Body of pancreas (tissue), 4 donors: ENCODE measurements at regions not wholly inside any gene's neighbourhood (a gene's known extent, or its start where the extent isn't known, plus 50 kb on each side); places are given as distances from the start of the nearest gene placed in this dataset.

Experiments used
- ATAC-seq: fragments of 150-250 bp; one replicate; pipeline ENCODE4 v1.9.1; 2016
- DNase-seq, 4 donors: peaks; one replicate each; pipeline ENCODE4 v3.0.0-alpha.2; 2019
- H3K27ac ChIP-seq, 4 donors: fragments of 200-600 bp; sonication (generic); 1 replicate in 3 of 4; 2 replicates in 1 of 4; pipeline versions ENCODE4 v1.5.1 to v1.6.1; 2016 to 2019; ENCODE audit warnings: mild to moderate bottlenecking in 1 of 4, mixed read lengths in 1 of 4, moderate library complexity in 1 of 4
- H3K27me3 ChIP-seq, 2 donors: fragments of 200-600 bp; sonication (generic); one replicate each; pipeline ENCODE4 v1.6.0; 2016; ENCODE audit warnings: mild to moderate bottlenecking in 1 of 2
- H3K36me3 ChIP-seq, 2 donors: fragments of 200-600 bp; sonication (generic); replicated peaks in 1 of 2; 2 replicates each; pipeline ENCODE4 v1.5.1; 2016; ENCODE audit warnings: low read depth in 2 of 2; ENCODE audit not compliant: insufficient read depth in 1 of 2
- H3K4me1 ChIP-seq: fragments of 200-600 bp; sonication (generic); one replicate; pipeline ENCODE4 v1.6.0; 2016
- H3K4me3 ChIP-seq, 2 donors: fragments of 200-600 bp; sonication (generic); 1 replicate in 1 of 2; 2 replicates in 1 of 2; pipeline ENCODE4 v1.5.1; 2016 to 2019
- H3K9me3 ChIP-seq, 3 donors: fragments of 200-600 bp; sonication (generic); 1 replicate in 2 of 3; 2 replicates in 1 of 3; pipeline ENCODE4 v1.5.1; 2016
- CTCF ChIP-seq, 7 experiments: fragments of 450-650 bp in 4 of 7; fragments of 200-600 bp in 3 of 7; sonication (generic) in 3 of 7; IDR thresholded peaks; one replicate each; pipeline ENCODE4 v1.5.1; 2016 to 2019; ENCODE audit warnings: antibody characterized with exemption in 7 of 7
- POLR2A ChIP-seq, 3 donors: fragments of 450-650 bp; IDR thresholded peaks; one replicate each; pipeline ENCODE4 v1.6.1; 2016; ENCODE audit warnings: antibody characterized with exemption in 3 of 3, mild to moderate bottlenecking in 2 of 3
- WGBS, 2 donors: methylation state at CpG; one replicate each; pipeline ENCODE4 v1.1.5; 2017; 5-methylcytosine and 5-hydroxymethylcytosine counted together
- intact Hi-C: fragments of 100-400 bp; cut with DNase I; formaldehyde crosslinking; loops from one replicate; pipeline ENCODE4 v1.15.1; 2023

GRCh38 chr5:108649646-108650045 lies 98.1 kb upstream of the FER start:
- H3K27me3 ChIP-seq = no peaks in the 10 kb centered on the region
- no peak overlapping the region for H3K27ac ChIP-seq
- TF ChIP-seq CTCF (IDR thresholded peaks at IDR 0.05) (no peak), POLR2A (IDR thresholded peaks at IDR 0.05) (no peak)
- no peaks in the 10 kb centered on the region for H3K4me1 ChIP-seq
- ATAC-seq = no peak
- no peaks in the 10 kb centered on the region for H3K36me3 ChIP-seq
- no peak overlapping the region for H3K4me3 ChIP-seq
- no peaks in the 10 kb centered on the region for H3K9me3 ChIP-seq
- intact Hi-C loops = no loop called here
- DNase-seq = no peak
- WGBS, 2 donors = 54% methylated on average over 1 of the region's 1 CpG

DNA sequence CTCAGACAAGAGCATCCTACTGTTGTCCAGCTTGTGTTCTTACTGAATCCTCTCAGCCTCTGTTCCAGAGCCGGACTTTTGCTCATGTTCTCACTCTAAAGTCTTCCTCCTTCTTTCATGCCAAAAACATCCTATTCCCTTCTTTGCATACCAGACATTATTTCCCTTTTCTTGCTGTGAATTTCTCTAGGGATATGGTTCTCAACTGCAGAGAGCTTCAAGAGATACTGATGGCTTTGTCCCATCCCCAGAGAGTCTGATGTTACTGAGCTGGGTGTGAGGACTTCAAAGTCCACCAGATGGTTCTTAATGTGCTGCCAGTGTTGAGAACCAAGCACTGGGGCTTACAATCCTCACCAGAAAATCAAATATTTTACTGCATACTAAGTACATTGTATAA lies 98.6 kb upstream of the FER start:
- no peak for ATAC-seq
- intact Hi-C loops = no loop called here
- DNase-seq = no peak
- Histone ChIP-seq H3K27me3 (no peaks in the 10 kb centered on the region), H3K4me1 (no peaks in the 10 kb centered on the region), H3K36me3 (no peaks in the 10 kb centered on the region), H3K4me3 (no peak overlapping the region), H3K27ac (no peak overlapping the region), H3K9me3 (no peaks in the 10 kb centered on the region)
- WGBS, 2 donors = 84 to 88% methylated on average over 1 of the region's 1 CpG
- TF ChIP-seq CTCF (IDR thresholded peaks at IDR 0.05) = no peak
- no peak for TF ChIP-seq POLR2A (IDR thresholded peaks at IDR 0.05)

DNA sequence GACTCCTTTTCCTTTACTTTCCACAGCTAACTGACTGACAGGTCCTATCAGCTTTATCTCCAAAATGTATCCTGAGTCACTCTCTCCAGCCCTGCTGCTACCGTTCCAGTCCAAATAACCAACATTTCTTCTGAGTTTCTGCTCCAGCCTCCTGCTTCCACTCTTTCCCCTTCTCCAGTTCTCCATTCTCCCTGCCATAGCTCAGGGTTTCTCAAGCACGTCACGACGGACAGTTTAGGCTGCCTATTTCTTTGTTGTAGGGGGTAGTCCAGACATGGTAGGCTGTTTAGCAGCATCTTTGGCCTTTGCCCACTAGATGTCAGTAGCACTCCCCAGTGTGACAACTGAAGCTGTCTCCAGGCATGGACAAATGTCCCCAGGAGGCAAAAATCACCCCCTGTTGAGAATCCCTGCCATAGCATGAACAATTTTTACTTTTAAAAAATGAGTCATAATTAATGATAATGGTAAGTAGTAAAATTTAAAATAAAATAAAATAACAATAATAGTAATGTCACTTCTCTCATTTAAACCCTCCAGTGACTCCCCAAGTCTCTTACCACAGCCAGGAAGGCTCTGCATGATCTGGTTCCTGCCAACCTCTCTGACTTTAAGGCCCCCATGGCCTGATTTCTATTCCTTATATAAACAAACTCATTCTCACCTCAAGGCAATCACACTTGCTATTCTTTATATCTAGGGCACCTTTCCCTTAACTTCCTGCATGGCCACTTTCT lies 105.4 kb upstream of the FER start:
- peak; percentile 87 for ATAC-seq

GRCh38 chr5:108641596-108641995 lies 106.1 kb upstream of the FER start:
- DNase-seq (no peak), ATAC-seq (no peak)
- Histone ChIP-seq H3K4me1 (no peaks in the 10 kb centered on the region), H3K9me3 (no peaks in the 10 kb centered on the region), H3K36me3 (no peaks in the 10 kb centered on the region), H3K27ac (no peak overlapping the region), H3K27me3 (no peaks in the 10 kb centered on the region), H3K4me3 (no peak overlapping the region)
- 65 to 85% methylated on average over 1 of the region's 1 CpG for WGBS, 2 donors
- intact Hi-C loops = no loop called here
- TF ChIP-seq CTCF (IDR thresholded peaks at IDR 0.05) (no peak), POLR2A (IDR thresholded peaks at IDR 0.05) (no peak)

More for the DNA sequence above, 105.4 kb upstream of the FER start:
- DNase-seq = peak; percentile 59 to 63 (median 60)
- H3K36me3 ChIP-seq = no peaks in the 10 kb centered on the region
- H3K4me1 ChIP-seq = no peaks in the 10 kb centered on the region
- WGBS, 2 donors = 2% methylated on average over 4 of the region's 4 CpGs
- intact Hi-C loops = no loop called here
- no peak overlapping the region for H3K4me3 ChIP-seq
- no peaks in the 10 kb centered on the region for H3K27me3 ChIP-seq
- TF ChIP-seq CTCF (IDR thresholded peaks at IDR 0.05) (peak; percentile 52 to 81 (median 74)), POLR2A (IDR thresholded peaks at IDR 0.05) (no peak)
- no peak overlapping the region for H3K27ac ChIP-seq
- no peaks in the 10 kb centered on the region for H3K9me3 ChIP-seq

- no peak for DNase-seq
- 64 to 84% methylated on average over 3 of the region's 3 CpGs for WGBS, 2 donors
- TF ChIP-seq POLR2A (IDR thresholded peaks at IDR 0.05) (no peak), CTCF (IDR thresholded peaks at IDR 0.05) (no peak)
- H3K4me1 ChIP-seq = no peaks in the 10 kb centered on the region
- no peaks in the 10 kb centered on the region for H3K36me3 ChIP-seq
- no peaks in the 10 kb centered on the region for H3K27me3 ChIP-seq
- no peak overlapping the region for H3K27ac ChIP-seq
- intact Hi-C loops = no loop called here
- ATAC-seq = no peak
- H3K9me3 ChIP-seq = no peaks in the 10 kb centered on the region
- H3K4me3 ChIP-seq = no peak overlapping the region
These were observed 108.3 kb upstream of the FER start for GRCh38 chr5:108639366-108639765.
